Glutamatergic neuron (in vitro differentiated cells): ENCODE measurements at regions not wholly inside any gene's neighbourhood (a gene's known extent, or its start where the extent isn't known, plus 50 kb on each side); places are given as distances from the start of the nearest gene placed in this dataset.

ENCODE experiments used
- DNase-seq: peaks from one replicate; pipeline ENCODE4 v3.0.0; 2022
- H3K27ac Mint-ChIP-seq: one replicate; pipeline ENCODE4 v1.8.0; 2020; ENCODE audit warnings: mild to moderate bottlenecking, mixed read lengths, inconsistent platforms; ENCODE audit not compliant: unreplicated experiment
- H3K27me3 Mint-ChIP-seq: one replicate; pipeline ENCODE4 v1.8.0; 2020; ENCODE audit warnings: mild to moderate bottlenecking, moderate library complexity, mixed read lengths, inconsistent platforms; ENCODE audit not compliant: unreplicated experiment
- H3K36me3 Mint-ChIP-seq: one replicate; pipeline ENCODE4 v1.8.0; 2020; ENCODE audit warnings: mild to moderate bottlenecking, mixed read lengths, inconsistent platforms; ENCODE audit not compliant: unreplicated experiment
- H3K4me1 Mint-ChIP-seq: one replicate; pipeline ENCODE4 v1.8.0; 2020; ENCODE audit warnings: mild to moderate bottlenecking, low read depth, mixed read lengths, inconsistent platforms; ENCODE audit not compliant: unreplicated experiment
- H3K4me3 Mint-ChIP-seq: one replicate; pipeline ENCODE4 v1.8.0; 2020; ENCODE audit warnings: mild to moderate bottlenecking, mixed read lengths, inconsistent platforms; ENCODE audit not compliant: unreplicated experiment
- H3K9me3 Mint-ChIP-seq: one replicate; pipeline ENCODE4 v1.8.0; 2020; ENCODE audit warnings: mild to moderate bottlenecking, moderate library complexity, mixed read lengths, inconsistent platforms; ENCODE audit not compliant: unreplicated experiment
- CTCF ChIP-seq: fragments of 200-600 bp; sonication (generic); IDR thresholded peaks from one replicate; pipeline ENCODE4 v1.5.0; 2021; ENCODE audit not compliant: partially characterized antibody, unreplicated experiment

GRCh38 chr20:53755733-53756531 lies 162.3 kb upstream of the ZNF217 start:
- no peak overlapping the region for H3K4me3 Mint-ChIP-seq
- no peaks in the 10 kb centered on the region for H3K36me3 Mint-ChIP-seq
- H3K27me3 Mint-ChIP-seq: no peaks in the 10 kb centered on the region
- no peaks in the 10 kb centered on the region for H3K9me3 Mint-ChIP-seq
- no peak for TF ChIP-seq CTCF
- no peak overlapping the region for H3K27ac Mint-ChIP-seq
- DNase-seq: no peak
- H3K4me1 Mint-ChIP-seq: peaks cover 19% of the 10 kb centered on the region

- Mint-ChIP-seq H3K4me1 (peaks cover 32% of the 10 kb centered on the region), H3K27ac (no peak overlapping the region), H3K36me3 (no peaks in the 10 kb centered on the region), H3K9me3 (no peaks in the 10 kb centered on the region), H3K4me3 (no peak overlapping the region), H3K27me3 (peaks cover 2% of the 10 kb centered on the region)
- DNase-seq: no peak
- no peak for TF ChIP-seq CTCF
These were observed 160.3 kb upstream of the ZNF217 start for GRCh38 chr20:53753880-53754459.

GRCh38 chr20:53752971-53753879 lies 159.6 kb upstream of the ZNF217 start:
- DNase-seq: no peak
- TF ChIP-seq CTCF: no peak
- Mint-ChIP-seq H3K27ac (peak overlapping the region; percentile 52), H3K4me1 (peaks cover 37% of the 10 kb centered on the region), H3K27me3 (peaks cover 2% of the 10 kb centered on the region), H3K36me3 (no peaks in the 10 kb centered on the region), H3K9me3 (peaks cover 2% of the 10 kb centered on the region), H3K4me3 (no peak overlapping the region)

- H3K9me3 Mint-ChIP-seq: peaks cover 2% of the 10 kb centered on the region
- H3K27ac Mint-ChIP-seq: no peak overlapping the region
These were observed 158.9 kb upstream of the ZNF217 start for GRCh38 chr20:53752583-53752970.

More at GRCh38 chr20:53752583-53752970, 158.9 kb upstream of the ZNF217 start:
- no peak for TF ChIP-seq CTCF
- no peak for DNase-seq
- Mint-ChIP-seq H3K4me3 (no peak overlapping the region), H3K27me3 (peaks cover 2% of the 10 kb centered on the region), H3K36me3 (no peaks in the 10 kb centered on the region), H3K4me1 (peaks cover 39% of the 10 kb centered on the region)
